GM18909 (cell line): ENCODE measurements at regions not wholly inside any gene's neighbourhood (a gene's known extent, or its start where the extent isn't known, plus 50 kb on each side); places are given as distances from the start of the nearest gene placed in this dataset.
"Not testable (repeated sequence)": the region's sequence is repeated elsewhere in the genome, so short reads cannot be mapped to it uniquely, and the experiment has no call there.

Source experiments
- ATAC-seq: cut with Tn5 transposase; IDR thresholded peaks from one replicate; pipeline ENCODE4 v1.9.1; 2021; ENCODE audit warnings: mild to moderate bottlenecking; ENCODE audit not compliant: unreplicated experiment, poor library complexity

DNA sequence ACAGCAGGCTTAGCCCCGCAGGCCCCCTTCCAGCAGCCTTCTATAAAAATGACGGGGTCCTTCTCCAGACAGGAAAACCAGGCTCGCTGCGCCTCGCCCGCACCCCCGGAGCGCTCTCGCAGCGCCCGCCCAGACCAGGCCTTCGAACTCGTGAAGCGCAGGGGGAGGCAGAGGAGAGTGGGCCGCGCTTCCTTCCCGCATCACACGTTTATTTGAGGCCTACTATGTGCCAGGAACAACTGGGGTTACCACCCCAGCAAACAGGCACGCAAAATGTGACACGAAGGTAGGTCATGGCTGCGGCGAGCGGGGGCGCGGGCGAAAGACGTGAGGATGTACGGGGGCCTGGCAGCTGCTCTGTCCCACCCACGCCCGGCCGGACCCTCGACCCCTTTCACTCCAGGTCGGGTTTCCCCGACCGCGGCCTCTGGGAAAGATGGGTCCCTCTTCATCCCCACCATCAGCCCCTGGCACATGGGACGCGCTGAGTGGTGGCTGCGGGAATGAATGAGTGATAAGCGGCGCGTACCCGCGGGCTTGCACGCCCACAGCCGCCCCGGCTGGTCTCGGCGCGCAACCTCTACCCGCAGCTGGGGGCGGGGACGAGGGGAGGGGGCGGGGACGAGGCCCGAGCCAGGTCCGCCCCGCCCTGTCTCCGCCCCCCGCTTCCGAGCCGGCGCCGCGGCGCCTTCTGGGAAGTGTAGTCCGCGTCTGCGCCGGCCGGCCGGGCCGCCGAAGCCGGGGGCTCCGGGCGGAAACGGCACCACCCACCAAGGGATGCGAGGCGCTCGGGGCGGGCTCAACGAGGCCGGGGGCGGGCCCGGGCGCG, 59.1 kb downstream of the ZNF467 start:
- peak; percentile 94 for ATAC-seq

DNA sequence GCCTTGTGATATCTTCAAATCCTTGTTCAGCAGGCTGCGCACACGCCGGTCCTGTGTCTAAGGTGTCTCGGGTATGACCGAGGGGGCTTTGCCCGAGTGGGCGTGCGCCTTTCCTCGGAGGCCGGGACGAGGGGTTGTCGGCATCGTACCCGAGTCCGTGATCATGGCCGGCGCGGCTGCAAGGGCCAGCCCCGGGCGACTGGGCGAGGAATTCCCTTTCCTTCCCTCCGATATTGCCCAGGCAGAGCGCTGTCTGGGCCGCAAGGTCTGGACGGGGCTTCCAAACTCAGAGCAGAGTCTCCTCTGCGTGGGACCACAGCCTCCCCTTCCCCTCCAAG, 59.7 kb downstream of the ZNF467 start:
- ATAC-seq, result no peak

DNA sequence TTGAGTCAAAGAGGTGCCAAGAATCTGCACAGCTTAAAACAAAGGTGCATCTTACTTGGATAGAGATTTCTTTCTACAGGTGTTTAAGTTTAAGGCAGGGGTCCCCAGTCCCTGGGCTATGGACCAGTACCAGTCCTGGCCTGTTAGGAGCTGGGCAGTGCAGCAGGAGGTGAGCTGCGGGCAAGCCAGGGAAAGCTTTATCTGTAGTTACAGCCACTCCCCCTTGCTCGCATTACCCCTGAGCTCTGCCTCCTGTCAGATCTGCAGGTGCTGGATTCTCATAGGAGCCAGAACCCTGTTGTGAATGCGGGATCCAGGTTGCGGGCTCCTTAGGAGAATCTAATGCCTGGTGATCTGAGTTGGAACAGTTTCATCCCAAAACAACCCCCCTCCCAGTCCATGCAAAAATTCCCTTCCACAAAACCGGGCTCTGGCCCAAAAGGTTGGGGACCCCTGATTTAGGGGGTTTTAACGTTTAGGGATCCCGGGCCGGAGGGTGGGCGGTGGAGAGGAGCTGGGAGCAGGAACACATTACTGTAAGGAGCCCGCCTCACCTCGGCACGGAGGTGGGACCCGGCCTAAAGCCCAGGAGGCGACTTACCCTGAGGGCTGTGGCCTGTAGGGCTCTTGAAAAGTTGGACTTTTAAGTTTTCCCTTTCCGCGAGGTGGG, 60.2 kb downstream of the ZNF467 start:
- no peak for ATAC-seq

DNA sequence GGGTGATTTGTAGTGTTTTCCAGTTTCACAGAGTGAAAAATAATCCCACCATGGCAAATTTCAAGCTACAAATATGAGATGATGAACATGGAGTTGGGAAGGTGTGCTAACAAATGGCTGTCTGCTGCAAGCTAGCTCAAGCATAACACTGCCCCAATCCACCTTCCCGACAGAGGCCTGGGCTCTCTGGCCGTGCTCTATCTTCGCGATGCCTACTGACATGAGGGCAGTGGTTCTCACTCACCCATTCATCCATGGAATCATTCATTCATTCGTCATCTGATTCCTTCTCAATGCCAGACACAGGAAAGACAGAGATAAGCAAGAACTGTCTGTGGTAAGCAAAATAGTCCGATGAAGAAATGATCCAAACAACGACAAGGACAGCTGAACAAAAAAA, 65.4 kb downstream of the ZNF467 start:
- ATAC-seq, result no peak

DNA sequence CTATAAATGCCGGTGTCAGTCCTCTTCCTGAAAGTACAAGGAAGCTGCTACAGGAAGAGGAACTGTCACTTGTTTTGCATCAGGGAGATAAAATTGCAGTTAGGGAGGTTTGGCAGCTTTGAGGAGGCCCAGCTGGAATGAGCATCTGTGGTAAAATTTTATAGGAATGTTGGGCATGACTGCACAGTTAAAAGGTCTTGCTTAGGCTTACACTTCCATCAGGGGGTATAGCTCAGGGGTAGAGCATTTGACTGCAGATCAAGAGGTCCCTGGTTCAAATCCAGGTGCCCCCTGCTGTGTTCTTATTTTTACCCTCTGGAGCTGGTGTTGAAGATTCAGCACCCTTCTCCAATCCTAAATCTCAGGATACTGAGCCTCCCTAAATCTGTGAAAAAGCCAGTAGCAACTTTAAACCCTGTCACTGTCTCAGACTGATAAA, 65.9 kb downstream of the ZNF467 start:
- no peak for ATAC-seq

DNA sequence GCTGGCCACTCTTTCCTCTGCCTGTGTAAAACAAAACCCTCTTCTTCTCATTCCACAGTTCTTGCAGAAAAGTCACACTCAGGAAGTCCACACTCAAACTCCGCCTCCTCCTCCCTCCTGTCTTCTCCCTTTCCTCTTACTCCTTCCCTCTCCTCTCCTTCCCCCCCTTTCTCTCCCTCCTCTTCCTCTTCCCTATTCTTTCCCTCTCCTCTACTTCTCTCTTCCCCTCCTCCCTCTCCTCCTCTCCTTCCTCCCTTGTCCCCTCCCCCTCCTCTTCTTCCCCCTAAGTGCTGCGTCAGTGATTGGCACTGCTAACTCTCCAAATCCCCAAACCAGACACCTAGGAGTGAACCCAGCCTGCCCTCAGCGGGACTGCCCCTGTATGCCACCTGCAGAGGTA, 67.0 kb downstream of the ZNF467 start:
- no peak for ATAC-seq

DNA sequence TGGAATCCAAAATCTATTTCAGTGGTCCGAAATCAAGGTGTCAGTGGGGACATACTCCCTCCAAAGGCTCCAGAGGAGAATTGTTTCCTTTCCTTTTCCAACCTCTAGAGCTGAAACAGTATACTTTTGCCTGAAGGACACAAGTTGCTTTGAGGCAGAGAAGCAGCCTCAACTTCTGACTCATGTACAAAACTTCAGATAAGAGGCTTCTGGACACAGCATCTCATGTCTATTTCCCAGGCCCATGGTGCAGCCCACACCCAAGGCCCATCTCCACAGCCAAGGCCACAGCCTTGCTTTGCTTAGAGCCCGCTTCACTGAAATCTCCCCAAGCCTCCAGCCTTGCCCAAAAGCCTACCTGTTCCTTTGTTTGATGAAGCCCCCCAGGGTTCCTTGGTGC, 68.9 kb downstream of the ZNF467 start:
- ATAC-seq, result no peak

DNA sequence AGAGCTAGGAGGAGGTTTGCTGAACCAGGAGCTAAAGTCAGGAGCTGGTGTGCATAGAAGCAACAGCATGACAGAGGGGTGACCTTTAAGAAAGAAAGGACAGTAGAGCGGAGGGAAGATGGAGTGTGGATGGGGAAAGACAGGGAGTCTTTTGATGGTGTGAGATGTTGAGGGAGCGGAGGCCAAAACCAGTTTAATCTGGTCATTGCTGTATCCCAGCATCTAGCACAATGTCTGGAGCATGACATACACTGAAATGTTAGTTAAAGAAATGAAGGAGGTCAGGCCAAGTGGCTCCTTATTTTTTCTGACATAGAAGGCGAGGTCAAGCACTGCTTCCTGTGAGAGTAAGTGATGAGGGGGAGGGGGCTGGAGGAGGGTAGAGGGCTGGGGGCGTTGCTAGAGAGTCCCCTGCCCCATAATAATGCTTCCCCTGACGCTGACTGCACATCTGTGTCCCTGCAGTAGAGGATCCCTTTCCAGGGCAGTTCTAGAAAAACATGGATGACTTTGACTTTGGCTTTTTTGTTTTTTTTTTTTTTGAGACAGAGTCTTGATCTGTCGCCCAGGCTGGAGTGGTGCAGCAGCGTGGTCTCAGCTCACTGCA, 70.2 kb downstream of the ZNF467 start:
- no peak for ATAC-seq

DNA sequence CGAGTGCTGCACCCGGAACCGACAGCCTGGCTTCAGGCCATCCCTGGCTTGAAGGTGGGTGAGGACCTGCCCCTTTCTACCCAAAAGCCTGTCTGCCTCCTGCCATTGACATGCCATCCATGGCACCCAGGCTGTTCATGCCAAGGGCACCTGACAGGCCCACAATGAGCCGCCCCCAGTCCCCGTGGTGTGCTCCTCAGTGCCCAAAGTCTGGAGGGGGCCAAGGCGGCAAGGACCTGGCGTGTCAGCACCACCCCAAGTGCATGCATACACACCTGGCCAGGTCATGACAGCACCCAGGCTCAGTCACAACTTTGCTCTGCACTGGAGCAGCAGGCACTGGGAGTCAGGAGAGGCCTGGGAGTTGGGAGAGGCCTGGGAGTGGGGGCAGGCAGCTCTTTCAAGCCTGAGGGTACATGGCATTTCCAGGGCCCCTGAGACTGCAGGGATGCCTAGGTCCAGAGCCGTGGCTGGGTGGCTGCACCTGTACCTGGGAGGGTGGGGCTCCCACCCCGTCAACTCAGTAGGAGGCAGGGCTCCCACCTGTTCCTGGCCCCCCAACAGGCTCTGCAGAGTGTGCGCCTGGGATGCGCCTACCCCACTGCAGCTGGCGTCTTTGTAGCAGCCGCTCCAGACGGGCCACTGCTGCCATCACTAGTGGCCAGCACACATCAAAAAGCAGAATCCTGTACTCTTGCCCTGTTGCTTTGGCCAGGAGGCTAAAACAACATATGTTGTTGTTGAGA, 71.7 kb downstream of the ZNF467 start:
- no peak for ATAC-seq

DNA sequence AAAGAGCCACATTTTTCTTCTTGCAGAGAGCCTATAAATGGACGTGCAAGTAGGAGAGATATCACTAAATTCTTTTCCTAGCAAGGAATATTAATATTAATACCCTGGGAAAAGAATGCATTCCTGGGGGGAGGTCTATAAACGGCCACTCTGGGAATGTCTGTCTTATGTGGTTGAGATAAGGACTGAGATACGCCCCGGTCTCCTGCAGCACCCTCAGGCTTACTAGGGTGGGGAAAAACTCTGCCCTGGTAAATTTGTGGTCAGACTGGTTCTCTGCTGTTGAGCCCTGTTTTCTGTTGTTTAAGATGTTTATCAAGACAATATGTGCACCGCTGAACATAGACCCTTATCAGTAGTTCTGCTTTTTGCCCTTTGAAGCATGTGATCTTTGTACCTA, 75.6 kb downstream of the ZNF467 start:
- not testable (repeated sequence) for ATAC-seq

DNA sequence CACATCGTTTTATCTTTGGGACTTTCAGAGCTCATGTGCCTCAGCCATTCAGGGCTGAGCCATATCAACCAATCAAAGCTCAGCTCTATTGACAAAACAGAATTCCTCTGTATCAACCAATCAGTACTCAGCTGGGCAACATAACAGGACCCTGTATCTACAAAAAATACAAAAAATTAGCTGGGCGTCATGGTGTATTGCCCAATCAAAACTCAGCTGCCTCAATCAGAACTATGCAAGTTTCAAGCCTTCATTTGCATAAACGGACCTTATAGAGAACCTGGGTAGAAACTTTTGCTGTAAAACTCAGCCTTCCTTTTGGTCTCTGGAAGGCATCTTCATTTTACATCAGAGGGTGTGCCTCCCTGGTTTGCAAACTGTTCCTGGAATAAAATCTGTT, 77.1 kb downstream of the ZNF467 start:
- ATAC-seq, result no peak

DNA sequence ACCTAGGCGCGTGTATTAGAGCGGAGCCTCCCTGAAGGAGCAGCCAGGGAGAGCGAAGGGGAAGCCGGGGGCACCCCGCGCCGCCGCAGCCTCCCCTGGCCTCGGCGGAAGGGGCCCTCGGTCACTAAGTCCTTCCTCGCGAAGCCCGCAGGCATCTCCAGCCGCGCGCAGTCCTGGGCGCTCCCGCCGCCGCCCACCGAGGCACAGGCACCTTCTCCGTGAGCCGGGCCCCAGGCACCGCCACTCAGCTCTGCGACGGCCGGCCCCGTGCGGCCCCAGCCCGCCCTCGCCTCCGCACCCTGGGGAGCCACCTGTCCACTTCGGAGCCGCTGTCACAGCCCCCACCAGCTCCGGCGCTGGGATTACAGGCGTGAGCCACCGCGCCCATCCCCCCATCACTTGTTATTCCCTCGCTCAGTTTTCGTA, 80.8 kb downstream of the ZNF467 start:
- ATAC-seq, result no peak

DNA sequence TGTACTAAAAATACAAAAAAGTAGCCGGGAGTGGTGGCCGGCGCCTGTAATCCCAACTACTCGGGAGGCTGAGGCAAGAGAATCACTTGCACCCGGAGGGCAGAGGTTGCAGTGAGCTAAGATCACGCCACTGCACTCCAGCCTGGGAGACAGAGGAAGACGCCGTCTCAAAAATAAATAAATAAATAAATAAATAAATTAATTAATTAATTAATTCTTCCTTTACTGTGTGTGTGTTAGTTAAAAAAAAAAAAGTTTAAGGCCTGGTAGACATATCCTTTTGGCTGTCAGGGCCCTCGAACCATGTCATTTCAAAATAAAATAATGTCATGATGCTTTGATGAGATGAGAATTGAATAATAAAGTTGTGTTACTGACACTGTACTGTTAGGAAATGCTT, 81.3 kb downstream of the ZNF467 start:
- ATAC-seq, result no peak

DNA sequence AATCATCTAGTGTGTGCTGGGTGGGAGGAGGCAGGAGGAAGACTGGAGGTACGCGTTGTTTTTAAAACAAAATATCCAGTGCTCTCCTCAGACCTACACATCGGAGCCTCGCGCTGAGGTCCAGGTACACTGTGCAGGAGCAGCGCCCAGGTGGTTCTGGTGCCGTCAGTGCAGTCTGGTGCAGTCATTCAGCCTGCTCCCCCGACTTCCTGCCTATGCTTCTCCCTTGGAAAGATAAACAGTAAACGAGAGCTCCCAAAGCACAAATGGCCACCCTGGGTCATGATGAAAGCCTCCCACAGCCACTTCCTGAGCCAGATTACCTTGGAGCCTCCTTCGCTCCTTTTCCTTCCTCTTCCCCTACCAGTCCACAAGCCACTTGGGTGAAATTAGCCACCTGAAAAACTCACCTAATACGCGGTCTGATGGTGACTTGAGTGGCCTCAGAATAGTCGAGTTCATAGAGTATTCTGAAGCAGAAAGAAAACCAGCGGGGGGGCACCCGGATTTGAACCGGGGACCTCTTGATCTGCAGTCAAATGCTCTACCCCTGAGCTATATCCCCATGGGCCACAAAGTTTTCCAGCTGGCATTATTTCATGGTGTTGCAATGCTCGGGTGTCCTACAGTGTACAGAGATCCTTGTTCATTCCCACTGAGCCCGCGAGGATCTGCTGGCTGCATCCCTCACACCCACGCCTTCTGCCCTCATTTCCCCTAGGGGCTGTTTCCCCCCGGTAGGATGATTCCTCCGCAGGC, 82.5 kb downstream of the ZNF467 start:
- ATAC-seq, result no peak

DNA sequence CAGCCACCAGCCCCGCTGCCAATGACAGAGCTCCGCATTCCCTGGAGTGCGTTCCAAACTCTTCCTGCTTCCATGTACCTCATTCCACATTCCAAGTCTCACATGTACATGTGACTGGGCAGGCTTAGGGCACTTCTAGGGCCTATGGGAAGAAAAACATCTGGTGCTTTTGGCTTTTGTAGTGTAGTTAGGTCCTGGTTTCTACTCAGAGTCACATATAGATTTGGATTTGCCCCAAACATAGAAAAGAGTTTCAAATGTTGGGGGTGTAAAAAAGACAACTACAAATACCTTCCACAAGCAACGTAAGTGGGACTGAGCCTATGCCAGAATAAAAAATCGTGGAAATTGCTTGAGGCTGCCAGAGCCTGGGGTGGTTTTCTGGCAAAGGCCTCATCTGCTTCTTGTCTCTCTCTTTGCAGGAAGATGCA, 84.1 kb downstream of the ZNF467 start:
- ATAC-seq, result no peak

DNA sequence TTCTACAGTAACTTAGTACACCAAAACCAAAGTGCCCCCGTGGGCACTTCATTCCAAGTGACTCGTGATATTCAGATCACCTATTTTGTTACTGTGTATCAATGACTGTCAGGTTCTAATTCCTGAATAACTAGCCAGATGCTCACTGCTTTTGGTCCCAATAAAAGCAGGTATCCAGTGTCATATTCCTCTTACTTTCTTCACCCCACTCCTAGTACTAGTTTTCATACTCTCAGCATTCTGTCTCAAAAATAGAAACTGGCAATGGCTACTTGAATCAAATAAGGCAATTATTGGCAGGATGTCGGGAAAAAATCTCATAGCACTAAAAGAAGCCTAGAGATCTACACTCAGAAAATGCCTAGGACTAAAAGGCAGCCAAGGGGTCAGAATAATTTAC, 84.6 kb downstream of the ZNF467 start:
- no peak for ATAC-seq

DNA sequence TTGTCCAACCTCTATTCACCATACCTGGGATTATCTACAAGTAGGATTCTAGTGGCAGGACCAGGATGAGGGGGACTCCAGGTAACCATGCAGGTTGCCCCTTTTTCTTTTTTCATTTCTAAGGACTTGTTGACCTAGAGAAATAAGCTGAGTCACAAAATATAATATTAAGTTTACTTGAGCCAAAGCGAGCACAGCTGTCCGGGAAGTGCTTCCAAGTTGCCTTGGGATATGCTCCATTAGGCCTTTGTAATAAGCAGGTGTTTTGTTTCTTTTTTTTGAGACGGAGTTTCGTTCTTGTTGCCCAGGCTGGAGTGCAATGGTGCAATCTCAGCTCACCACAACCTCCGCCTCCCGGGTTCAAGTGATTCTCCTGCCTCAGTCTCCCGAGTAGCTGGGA, 85.6 kb downstream of the ZNF467 start:
- not testable (repeated sequence) for ATAC-seq

DNA sequence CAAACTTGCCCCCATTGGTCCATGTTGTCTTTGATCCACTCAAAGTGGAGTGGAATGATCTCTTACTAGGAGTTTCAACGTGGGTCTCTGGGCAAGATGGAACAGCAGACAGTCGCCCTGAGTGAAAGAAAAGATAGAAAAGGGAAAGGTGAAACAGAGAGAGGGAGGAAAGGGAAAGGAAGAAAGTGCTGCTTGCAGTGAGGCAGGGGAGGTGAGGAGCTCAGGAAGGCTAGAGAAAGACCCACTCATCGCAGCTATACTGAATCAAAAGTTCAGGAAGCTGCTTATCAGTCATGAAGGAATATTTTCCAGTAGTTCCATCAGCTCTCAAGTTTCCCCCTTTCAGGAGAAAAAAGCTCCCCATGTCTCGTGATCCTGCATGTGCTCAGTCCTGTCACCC, 86.9 kb downstream of the ZNF467 start:
- no peak for ATAC-seq

DNA sequence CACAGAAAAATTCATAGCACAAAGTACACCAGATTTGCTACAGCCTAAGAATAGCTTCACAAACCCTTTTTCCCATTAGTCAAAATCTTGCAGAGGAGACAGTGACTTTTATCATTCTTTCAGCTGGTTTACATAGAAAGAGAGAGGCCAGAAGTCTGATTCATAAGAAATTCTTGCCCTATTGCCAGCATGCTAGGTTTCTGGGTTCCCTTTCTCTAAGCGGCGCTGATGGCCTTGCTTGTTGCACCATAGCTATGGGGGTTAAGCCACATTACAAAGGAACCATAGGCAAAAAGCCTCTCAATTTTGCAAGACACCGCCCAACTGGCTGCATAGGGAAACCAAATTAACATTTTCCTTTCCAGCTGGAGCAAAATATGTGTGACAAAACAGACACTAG, 87.4 kb downstream of the ZNF467 start:
- no peak for ATAC-seq

DNA sequence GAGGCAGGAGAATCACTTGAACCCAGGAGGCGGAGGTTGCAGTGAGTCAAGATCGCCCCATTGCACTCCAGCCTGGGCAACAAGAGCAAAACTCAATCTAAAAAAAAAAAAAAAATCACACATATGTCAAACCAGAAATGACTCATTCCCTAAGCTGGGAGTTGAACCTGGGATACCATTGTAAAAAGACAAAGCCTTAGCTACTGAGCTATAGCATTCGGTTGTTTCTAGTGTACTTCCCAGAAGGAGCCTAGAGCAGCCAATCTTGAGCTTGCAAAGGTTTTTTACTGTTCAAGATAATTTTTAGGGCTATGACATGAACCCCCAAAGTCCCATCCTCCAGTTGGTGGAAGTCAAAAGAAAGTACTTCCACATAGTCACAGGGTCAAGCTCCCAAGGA, 87.9 kb downstream of the ZNF467 start:
- ATAC-seq, result no peak
